Stimulated activated naive B cell treated with anti-CD40 and anti-IgM and Interleukin-4, amounts not matched to agents 10 μg/mL and 1 μg/mL and 100 μg/mL, for 72 hours (primary cell): ENCODE measurements at regions not wholly inside any gene's neighbourhood (a gene's known extent, or its start where the extent isn't known, plus 50 kb on each side); places are given as distances from the start of the nearest gene placed in this dataset.

Experiments used
- ATAC-seq, 2 donors: fragments of 150-1000 bp; cut with Tn5 transposase; replicated peaks; 2 replicates each; pipeline ENCODE4 v1.10.0; 2021; ENCODE audit warnings: moderate library complexity in 1 of 2
- DNase-seq: peaks from one replicate; pipeline ENCODE4 v3.0.0; 2021
- H3K27ac Mint-ChIP-seq: one replicate; pipeline ENCODE4 v1.8.0; 2022; ENCODE audit warnings: mild to moderate bottlenecking, mixed read lengths
- H3K27me3 Mint-ChIP-seq, 2 donors: one replicate each; pipeline ENCODE4 v1.8.0; 2022; ENCODE audit warnings: mixed read lengths in 2 of 2
- H3K36me3 Mint-ChIP-seq, 2 donors: one replicate each; pipeline ENCODE4 v1.8.0; 2022; ENCODE audit warnings: mixed read lengths in 2 of 2, mild to moderate bottlenecking in 1 of 2
- H3K4me1 Mint-ChIP-seq, 2 donors: one replicate each; pipeline ENCODE4 v1.8.0; 2022; ENCODE audit warnings: mixed read lengths in 2 of 2, mild to moderate bottlenecking in 1 of 2
- H3K4me3 Mint-ChIP-seq, 2 donors: one replicate each; pipeline ENCODE4 v1.8.0; 2022; ENCODE audit warnings: mild to moderate bottlenecking in 2 of 2, mixed read lengths in 2 of 2, moderate library complexity in 1 of 2
- H3K9me3 Mint-ChIP-seq, 2 donors: one replicate each; pipeline ENCODE4 v1.8.0; 2022; ENCODE audit warnings: mixed read lengths in 2 of 2, mild to moderate bottlenecking in 1 of 2

- no peaks in the 10 kb centered on the region for H3K4me1 Mint-ChIP-seq
- ATAC-seq (no peak), DNase-seq (no peak)
- peaks cover 0 to 2% of the 10 kb centered on the region in 2 donors for H3K36me3 Mint-ChIP-seq
- no peak overlapping the region for H3K4me3 Mint-ChIP-seq
- peaks cover 0 to 7% of the 10 kb centered on the region in 2 donors for H3K9me3 Mint-ChIP-seq
- H3K27ac Mint-ChIP-seq: no peak overlapping the region
- H3K27me3 Mint-ChIP-seq: peaks cover 0 to 6% of the 10 kb centered on the region in 2 donors
Measured at GRCh38 chr10:29846881-29847280, 212.1 kb upstream of the SVIL start.

DNA sequence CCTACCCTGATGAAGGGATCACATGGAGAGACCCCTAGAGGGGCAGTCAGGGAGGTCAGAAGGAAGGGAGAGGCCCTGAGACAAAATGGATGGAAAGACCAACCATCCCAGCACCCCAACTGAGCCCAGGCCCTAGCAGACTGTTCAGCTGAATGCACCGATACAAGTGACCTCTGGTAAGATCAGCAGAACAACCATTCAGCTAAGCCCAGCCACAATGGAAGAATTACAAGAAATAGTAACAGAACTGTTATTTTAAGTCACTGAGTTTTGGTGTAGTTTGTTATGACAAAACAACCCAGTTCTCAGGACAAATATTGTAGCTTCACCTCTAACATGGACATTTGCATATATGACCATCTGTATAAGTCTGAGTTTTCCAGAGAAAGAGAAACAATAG is 210.4 kb upstream of the SVIL start:
- Mint-ChIP-seq H3K4me1 (no peaks in the 10 kb centered on the region), H3K36me3 (peaks cover 0 to 2% of the 10 kb centered on the region in 2 donors), H3K27ac (no peak overlapping the region), H3K4me3 (no peak overlapping the region), H3K27me3 (peaks cover 0 to 6% of the 10 kb centered on the region in 2 donors), H3K9me3 (peaks cover 0 to 7% of the 10 kb centered on the region in 2 donors)
- ATAC-seq (no peak), DNase-seq (no peak)

DNA sequence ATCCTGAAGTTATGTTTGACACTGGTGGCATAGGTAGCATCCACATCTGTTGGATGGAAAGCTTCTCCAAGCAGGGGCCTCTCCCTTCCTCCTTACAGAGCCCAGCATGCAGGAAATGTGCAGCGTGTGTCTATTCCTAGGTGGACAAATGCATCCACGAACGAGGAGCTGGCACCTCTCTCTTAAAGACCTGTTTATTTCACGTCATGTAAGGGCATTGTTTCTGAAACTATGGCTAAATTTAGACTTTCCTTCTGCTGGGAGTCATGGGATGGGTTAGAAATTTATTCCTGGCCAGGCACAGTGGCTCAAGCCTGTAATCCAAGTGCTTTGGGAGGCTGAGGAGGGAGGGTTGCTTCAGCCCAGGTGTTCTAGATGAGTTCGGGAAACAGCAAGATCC is 208.4 kb upstream of the SVIL start:
- no peaks in the 10 kb centered on the region for H3K27me3 Mint-ChIP-seq
- H3K4me1 Mint-ChIP-seq: no peaks in the 10 kb centered on the region
- DNase-seq: no peak
- H3K9me3 Mint-ChIP-seq: peaks cover 0 to 7% of the 10 kb centered on the region in 2 donors
- ATAC-seq: no peak
- H3K27ac Mint-ChIP-seq: no peak overlapping the region
- H3K4me3 Mint-ChIP-seq: no peak overlapping the region
- H3K36me3 Mint-ChIP-seq: peaks cover 0 to 2% of the 10 kb centered on the region in 2 donors

- Mint-ChIP-seq H3K27me3 (no peaks in the 10 kb centered on the region), H3K4me3 (no peak overlapping the region), H3K27ac (no peak overlapping the region), H3K9me3 (peaks cover 0 to 7% of the 10 kb centered on the region in 2 donors), H3K4me1 (no peaks in the 10 kb centered on the region), H3K36me3 (peaks cover 0 to 2% of the 10 kb centered on the region in 2 donors)
- ATAC-seq: no peak
- no peak for DNase-seq
Measured at GRCh38 chr10:29841724-29842649, 207.2 kb upstream of the SVIL start.

DNA sequence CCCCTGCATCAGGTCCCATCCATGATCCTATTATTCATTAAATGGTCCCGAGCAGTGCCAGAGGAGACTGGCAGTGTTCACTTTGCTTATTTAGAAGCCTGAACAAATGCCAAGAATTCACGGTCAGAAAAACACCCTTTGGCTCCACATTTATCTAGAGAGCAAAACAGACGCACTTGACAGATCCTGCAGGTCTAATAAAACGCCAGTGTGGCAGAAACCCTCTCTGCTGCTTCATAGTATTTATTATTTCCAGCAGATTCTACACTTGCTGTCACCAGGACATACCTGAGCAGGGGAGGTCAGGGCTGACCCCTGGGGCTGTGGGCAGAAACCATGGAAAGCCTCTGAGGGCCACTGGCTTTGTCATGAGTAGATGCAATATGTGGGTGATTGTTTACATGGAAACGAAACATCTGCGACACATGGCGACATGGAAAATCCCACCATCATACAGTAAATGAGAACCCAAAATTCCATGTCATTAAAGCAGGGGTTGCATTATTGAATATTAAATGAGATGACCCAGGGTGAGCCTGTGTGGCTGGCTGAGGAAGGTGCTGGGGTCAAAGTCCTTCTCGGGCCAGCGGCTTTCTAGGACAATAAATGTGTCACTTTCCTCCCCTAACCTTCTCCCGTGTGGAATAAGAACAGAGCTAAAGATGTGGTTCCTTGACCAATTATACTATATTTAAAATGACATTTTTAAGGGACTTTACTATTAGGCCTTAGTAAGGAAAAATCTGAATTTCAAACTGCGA is 205.9 kb upstream of the SVIL start:
- DNase-seq (no peak), ATAC-seq (no peak)
- H3K9me3 Mint-ChIP-seq: peaks cover 0 to 7% of the 10 kb centered on the region in 2 donors
- peaks cover 0 to 2% of the 10 kb centered on the region in 2 donors for H3K36me3 Mint-ChIP-seq
- H3K4me3 Mint-ChIP-seq: no peak overlapping the region
- no peaks in the 10 kb centered on the region for H3K27me3 Mint-ChIP-seq
- H3K27ac Mint-ChIP-seq: no peak overlapping the region
- no peaks in the 10 kb centered on the region for H3K4me1 Mint-ChIP-seq

DNA sequence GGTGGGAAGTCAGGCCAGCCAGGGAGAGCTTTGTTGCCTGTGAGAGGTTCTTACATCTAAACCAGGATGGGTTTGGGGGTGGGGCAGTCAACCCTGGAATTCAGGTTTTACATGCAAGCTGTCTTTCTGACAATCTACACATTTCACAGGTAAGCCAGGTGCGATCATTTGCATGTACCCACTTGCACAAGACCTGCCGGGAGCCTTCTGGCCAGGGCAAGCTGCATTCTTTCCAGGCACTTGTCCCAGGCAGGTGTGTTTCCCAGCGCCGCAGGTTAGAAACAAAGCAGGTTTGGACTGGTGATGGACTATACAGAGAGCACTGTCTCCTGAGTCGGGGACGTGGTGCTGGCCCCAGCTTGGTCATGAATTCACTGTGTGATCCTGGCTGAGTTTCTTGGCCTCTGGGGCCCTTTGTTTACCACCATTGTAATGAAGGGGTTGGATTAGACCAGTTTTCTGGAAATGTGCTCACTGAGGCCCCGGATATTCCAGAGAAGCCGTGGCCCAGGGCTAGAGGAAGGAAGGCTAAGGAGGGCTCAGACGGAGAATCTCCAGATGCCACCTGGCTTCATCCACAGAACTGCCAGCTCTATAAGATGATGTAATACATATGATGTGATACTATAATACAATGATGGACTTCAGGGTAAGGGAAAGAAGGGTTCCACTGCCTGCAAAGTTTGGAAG is 205.2 kb upstream of the SVIL start:
- Mint-ChIP-seq H3K9me3 (peaks cover 0 to 1% of the 10 kb centered on the region in 2 donors), H3K27ac (no peak overlapping the region), H3K27me3 (no peaks in the 10 kb centered on the region), H3K36me3 (no peaks in the 10 kb centered on the region), H3K4me1 (no peaks in the 10 kb centered on the region), H3K4me3 (no peak overlapping the region)
- ATAC-seq (no peak), DNase-seq (no peak)

- DNase-seq (no peak), ATAC-seq (no peak)
- H3K36me3 Mint-ChIP-seq: no peaks in the 10 kb centered on the region
- H3K4me1 Mint-ChIP-seq: no peaks in the 10 kb centered on the region
- no peak overlapping the region for H3K27ac Mint-ChIP-seq
- H3K27me3 Mint-ChIP-seq: no peaks in the 10 kb centered on the region
- H3K9me3 Mint-ChIP-seq: no peaks in the 10 kb centered on the region
- no peak overlapping the region for H3K4me3 Mint-ChIP-seq
Measured at GRCh38 chr10:29838539-29838938, 203.8 kb upstream of the SVIL start.

DNA sequence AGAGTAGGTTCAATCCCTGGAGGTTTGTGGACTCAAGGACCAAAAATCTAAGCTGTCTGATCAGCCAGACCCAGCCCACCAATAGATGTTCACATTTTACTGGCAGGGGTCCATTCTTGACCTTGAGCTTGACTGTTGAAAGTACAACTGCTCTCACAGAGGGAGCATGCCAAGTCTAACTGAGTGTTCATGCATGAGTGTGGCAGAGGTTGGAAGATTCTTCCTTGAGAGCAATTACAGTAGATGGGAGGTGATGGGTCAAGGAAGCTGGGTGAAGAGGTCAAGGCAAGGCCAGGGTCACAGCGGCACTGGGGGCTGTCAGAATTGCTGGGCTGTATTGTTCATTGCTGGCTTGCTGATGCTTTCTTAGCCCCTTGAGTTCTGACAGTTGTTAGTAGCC is 202.8 kb upstream of the SVIL start:
- no peaks in the 10 kb centered on the region for H3K36me3 Mint-ChIP-seq
- H3K9me3 Mint-ChIP-seq: no peaks in the 10 kb centered on the region
- no peak overlapping the region for H3K27ac Mint-ChIP-seq
- no peaks in the 10 kb centered on the region for H3K4me1 Mint-ChIP-seq
- ATAC-seq (no peak), DNase-seq (no peak)
- no peaks in the 10 kb centered on the region for H3K27me3 Mint-ChIP-seq
- no peak overlapping the region for H3K4me3 Mint-ChIP-seq

GRCh38 chr10:29836396-29836795 is 201.6 kb upstream of the SVIL start:
- H3K9me3 Mint-ChIP-seq: no peaks in the 10 kb centered on the region
- DNase-seq: no peak

DNA sequence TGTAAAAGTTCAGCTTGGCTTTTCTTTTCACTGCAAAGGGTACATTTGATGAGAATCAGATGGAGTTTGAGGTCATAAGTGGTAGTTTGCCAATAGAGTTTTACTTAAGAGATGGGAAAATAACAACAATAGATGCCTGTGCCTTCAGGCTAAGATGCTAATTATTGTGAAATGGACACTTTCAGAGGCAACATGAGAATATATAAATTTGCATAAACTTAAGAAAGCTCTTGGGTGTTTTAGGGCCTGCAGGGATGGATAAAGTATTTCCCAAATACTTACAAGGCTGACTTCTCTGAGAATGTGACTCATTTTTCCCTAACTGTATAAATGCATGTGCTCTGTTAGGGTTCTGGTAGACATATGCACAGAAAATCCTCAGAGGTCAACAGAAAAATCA is 200.3 kb upstream of the SVIL start:
- Mint-ChIP-seq H3K27ac (no peak overlapping the region), H3K36me3 (no peaks in the 10 kb centered on the region), H3K9me3 (peaks cover 0 to 2% of the 10 kb centered on the region in 2 donors), H3K4me1 (no peaks in the 10 kb centered on the region), H3K4me3 (no peak overlapping the region), H3K27me3 (no peaks in the 10 kb centered on the region)
- ATAC-seq (no peak), DNase-seq (no peak)

More at GRCh38 chr10:29836396-29836795, 201.6 kb upstream of the SVIL start:
- Mint-ChIP-seq H3K27ac (no peak overlapping the region), H3K4me1 (no peaks in the 10 kb centered on the region), H3K27me3 (no peaks in the 10 kb centered on the region), H3K4me3 (no peak overlapping the region), H3K36me3 (no peaks in the 10 kb centered on the region)
- ATAC-seq: no peak

- no peaks in the 10 kb centered on the region for H3K27me3 Mint-ChIP-seq
- no peak overlapping the region for H3K27ac Mint-ChIP-seq
- H3K36me3 Mint-ChIP-seq: no peaks in the 10 kb centered on the region
Measured at GRCh38 chr10:29830531-29831512, 196.1 kb upstream of the SVIL start.

DNA sequence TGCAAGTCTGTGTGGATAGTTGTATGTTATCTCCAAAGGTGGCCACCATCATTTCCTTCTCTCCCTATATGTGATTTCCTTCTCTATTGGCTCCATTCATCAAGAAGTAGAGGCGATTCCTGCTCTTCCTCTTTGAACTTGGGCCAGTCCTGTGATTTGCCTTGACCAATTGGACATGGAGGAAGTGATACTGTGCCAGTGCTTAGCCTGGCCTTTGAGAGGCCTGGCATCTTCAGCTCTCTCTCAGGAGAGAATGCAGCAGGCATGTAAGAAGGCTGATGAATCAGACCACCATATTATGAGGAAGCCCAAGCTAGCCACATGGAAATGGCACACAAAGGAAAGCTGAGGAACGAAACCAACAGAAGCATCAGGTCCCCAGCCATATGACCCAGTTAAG is 195.0 kb upstream of the SVIL start:
- H3K4me3 Mint-ChIP-seq: no peak overlapping the region
- H3K36me3 Mint-ChIP-seq: no peaks in the 10 kb centered on the region
- DNase-seq: no peak
- no peak overlapping the region for H3K27ac Mint-ChIP-seq
- H3K27me3 Mint-ChIP-seq: no peaks in the 10 kb centered on the region
- peaks cover 4 to 8% of the 10 kb centered on the region in 2 donors for H3K9me3 Mint-ChIP-seq
- no peak for ATAC-seq
- no peaks in the 10 kb centered on the region for H3K4me1 Mint-ChIP-seq

More at GRCh38 chr10:29830531-29831512, 196.1 kb upstream of the SVIL start:
- ATAC-seq: no peak
- Mint-ChIP-seq H3K9me3 (peaks cover 4 to 8% of the 10 kb centered on the region in 2 donors), H3K4me1 (no peaks in the 10 kb centered on the region), H3K4me3 (no peak overlapping the region)
- no peak for DNase-seq

GRCh38 chr10:29828956-29829355 is 194.2 kb upstream of the SVIL start:
- peaks cover 0 to 5% of the 10 kb centered on the region in 2 donors for H3K27me3 Mint-ChIP-seq
- peaks cover 4 to 8% of the 10 kb centered on the region in 2 donors for H3K9me3 Mint-ChIP-seq
- no peak overlapping the region for H3K4me3 Mint-ChIP-seq
- no peak overlapping the region for H3K27ac Mint-ChIP-seq
- no peaks in the 10 kb centered on the region for H3K4me1 Mint-ChIP-seq
- DNase-seq: no peak
- H3K36me3 Mint-ChIP-seq: no peaks in the 10 kb centered on the region
- ATAC-seq: no peak
